ENCODE measurements at regions not wholly inside any gene's neighbourhood (a gene's known extent, or its start where the extent isn't known, plus 50 kb on each side); places are given as distances from the start of the nearest gene placed in this dataset.

DNA sequence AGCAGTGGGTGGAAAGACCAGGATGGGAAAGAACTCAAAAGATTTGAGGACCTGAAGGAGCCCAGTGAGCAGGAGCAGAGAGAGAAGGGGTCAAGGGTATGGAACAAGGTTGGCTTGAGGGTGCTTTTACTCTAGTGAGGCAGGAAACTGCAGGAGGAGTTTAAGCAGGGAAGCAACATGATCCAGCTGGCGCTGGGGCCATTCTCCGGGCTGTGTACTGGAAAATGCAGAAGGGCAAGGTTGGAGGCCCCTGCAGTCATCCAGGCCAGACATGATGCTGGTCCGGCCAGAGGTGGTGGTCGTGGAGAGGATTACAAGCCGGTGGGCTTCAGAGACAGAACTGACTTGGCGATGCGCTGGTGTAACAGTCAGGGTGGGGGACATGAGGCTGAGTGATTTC lies 81.8 kb downstream of the LSM3 start:
- TF ChIP-seq, protein P1, sequence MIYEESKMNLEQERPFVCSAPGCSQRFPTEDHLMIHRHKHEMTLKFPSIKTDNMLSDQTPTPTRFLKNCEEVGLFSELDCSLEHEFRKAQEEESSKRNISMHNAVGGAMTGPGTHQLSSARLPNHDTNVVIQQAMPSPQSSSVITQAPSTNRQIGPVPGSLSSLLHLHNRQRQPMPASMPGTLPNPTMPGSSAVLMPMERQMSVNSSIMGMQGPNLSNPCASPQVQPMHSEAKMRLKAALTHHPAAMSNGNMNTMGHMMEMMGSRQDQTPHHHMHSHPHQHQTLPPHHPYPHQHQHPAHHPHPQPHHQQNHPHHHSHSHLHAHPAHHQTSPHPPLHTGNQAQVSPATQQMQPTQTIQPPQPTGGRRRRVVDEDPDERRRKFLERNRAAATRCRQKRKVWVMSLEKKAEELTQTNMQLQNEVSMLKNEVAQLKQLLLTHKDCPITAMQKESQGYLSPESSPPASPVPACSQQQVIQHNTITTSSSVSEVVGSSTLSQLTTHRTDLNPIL (CRISPR knock-in tag; IDR thresholded peaks at IDR 0.05; ENCODE audit: low read depth), result no peak
- TF ChIP-seq, protein P2, sequence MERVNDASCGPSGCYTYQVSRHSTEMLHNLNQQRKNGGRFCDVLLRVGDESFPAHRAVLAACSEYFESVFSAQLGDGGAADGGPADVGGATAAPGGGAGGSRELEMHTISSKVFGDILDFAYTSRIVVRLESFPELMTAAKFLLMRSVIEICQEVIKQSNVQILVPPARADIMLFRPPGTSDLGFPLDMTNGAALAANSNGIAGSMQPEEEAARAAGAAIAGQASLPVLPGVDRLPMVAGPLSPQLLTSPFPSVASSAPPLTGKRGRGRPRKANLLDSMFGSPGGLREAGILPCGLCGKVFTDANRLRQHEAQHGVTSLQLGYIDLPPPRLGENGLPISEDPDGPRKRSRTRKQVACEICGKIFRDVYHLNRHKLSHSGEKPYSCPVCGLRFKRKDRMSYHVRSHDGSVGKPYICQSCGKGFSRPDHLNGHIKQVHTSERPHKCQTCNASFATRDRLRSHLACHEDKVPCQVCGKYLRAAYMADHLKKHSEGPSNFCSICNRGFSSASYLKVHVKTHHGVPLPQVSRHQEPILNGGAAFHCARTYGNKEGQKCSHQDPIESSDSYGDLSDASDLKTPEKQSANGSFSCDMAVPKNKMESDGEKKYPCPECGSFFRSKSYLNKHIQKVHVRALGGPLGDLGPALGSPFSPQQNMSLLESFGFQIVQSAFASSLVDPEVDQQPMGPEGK (CRISPR knock-in tag; IDR thresholded peaks at IDR 0.05; ENCODE audit: borderline replicate concordance), result no peak
- no peak for TF ChIP-seq ZC3H10 (CRISPR knock-in tag; IDR thresholded peaks at IDR 0.05)
- TF ChIP-seq TCF4 (CRISPR knock-in tag; IDR thresholded peaks at IDR 0.05; ENCODE audit: borderline replicate concordance), result no peak
- no peak for TF ChIP-seq ZNF565 (CRISPR knock-in tag; conservative IDR thresholded peaks at IDR 0.05; ENCODE audit: low read depth)
- no peak for TF ChIP-seq OSR1 (CRISPR knock-in tag; IDR thresholded peaks at IDR 0.05)
- TF ChIP-seq, protein P3, sequence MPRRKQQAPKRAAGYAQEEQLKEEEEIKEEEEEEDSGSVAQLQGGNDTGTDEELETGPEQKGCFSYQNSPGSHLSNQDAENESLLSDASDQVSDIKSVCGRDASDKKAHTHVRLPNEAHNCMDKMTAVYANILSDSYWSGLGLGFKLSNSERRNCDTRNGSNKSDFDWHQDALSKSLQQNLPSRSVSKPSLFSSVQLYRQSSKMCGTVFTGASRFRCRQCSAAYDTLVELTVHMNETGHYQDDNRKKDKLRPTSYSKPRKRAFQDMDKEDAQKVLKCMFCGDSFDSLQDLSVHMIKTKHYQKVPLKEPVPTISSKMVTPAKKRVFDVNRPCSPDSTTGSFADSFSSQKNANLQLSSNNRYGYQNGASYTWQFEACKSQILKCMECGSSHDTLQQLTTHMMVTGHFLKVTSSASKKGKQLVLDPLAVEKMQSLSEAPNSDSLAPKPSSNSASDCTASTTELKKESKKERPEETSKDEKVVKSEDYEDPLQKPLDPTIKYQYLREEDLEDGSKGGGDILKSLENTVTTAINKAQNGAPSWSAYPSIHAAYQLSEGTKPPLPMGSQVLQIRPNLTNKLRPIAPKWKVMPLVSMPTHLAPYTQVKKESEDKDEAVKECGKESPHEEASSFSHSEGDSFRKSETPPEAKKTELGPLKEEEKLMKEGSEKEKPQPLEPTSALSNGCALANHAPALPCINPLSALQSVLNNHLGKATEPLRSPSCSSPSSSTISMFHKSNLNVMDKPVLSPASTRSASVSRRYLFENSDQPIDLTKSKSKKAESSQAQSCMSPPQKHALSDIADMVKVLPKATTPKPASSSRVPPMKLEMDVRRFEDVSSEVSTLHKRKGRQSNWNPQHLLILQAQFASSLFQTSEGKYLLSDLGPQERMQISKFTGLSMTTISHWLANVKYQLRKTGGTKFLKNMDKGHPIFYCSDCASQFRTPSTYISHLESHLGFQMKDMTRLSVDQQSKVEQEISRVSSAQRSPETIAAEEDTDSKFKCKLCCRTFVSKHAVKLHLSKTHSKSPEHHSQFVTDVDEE (CRISPR knock-in tag; IDR thresholded peaks at IDR 0.05), result no peak
- no peak for TF ChIP-seq ZFP3 (CRISPR knock-in tag; IDR thresholded peaks at IDR 0.05)
- no peak for TF ChIP-seq TOX (CRISPR knock-in tag; IDR thresholded peaks at IDR 0.05; ENCODE audit: borderline replicate concordance)
- no peak for TF ChIP-seq BACH2 (CRISPR knock-in tag; IDR thresholded peaks at IDR 0.05; ENCODE audit: borderline replicate concordance)

All from SK-N-SH treated with all-trans-retinoic acid at 6 μM for 48 hours (cell line).